VCaP (cell line): ENCODE measurements at regions not wholly inside any gene's neighbourhood (a gene's known extent, or its start where the extent isn't known, plus 50 kb on each side); places are given as distances from the start of the nearest gene placed in this dataset.
"Not testable (repeated sequence)": the region's sequence is repeated elsewhere in the genome, so short reads cannot be mapped to it uniquely, and the experiment has no call there.

ENCODE experiments used
- H3K27ac ChIP-seq: fragments of 450-650 bp; 2 replicates; pipeline ENCODE4 v1.5.1; 2017
- TF ChIP-seq, protein P1 (sequence below): fragments of 450-650 bp; conservative IDR thresholded peaks from 2 replicates; pipeline ENCODE4 v1.5.1; 2017; ENCODE audit warnings: mild to moderate bottlenecking, moderate library complexity

DNA sequence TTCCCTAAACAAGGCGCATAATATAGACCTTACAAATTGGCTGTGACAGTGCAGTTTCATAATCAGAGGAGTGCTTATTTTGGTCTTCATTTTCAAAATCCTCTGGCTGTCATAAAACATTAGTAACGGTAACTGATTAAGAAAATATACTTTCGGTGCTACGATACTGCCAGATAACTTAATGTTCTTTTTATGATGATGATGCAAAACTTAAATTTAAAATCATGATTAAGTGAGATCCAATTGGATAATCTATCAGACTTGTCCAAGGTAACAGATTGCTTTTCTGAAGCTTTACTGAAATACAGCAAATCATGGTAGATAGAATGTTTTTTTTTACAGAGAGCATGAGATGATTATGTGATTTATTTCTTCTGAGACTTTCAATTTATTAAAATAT lies 364.2 kb upstream of the CNTN3 start:
- TF ChIP-seq, protein P1, sequence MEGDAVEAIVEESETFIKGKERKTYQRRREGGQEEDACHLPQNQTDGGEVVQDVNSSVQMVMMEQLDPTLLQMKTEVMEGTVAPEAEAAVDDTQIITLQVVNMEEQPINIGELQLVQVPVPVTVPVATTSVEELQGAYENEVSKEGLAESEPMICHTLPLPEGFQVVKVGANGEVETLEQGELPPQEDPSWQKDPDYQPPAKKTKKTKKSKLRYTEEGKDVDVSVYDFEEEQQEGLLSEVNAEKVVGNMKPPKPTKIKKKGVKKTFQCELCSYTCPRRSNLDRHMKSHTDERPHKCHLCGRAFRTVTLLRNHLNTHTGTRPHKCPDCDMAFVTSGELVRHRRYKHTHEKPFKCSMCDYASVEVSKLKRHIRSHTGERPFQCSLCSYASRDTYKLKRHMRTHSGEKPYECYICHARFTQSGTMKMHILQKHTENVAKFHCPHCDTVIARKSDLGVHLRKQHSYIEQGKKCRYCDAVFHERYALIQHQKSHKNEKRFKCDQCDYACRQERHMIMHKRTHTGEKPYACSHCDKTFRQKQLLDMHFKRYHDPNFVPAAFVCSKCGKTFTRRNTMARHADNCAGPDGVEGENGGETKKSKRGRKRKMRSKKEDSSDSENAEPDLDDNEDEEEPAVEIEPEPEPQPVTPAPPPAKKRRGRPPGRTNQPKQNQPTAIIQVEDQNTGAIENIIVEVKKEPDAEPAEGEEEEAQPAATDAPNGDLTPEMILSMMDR = no peak

DNA sequence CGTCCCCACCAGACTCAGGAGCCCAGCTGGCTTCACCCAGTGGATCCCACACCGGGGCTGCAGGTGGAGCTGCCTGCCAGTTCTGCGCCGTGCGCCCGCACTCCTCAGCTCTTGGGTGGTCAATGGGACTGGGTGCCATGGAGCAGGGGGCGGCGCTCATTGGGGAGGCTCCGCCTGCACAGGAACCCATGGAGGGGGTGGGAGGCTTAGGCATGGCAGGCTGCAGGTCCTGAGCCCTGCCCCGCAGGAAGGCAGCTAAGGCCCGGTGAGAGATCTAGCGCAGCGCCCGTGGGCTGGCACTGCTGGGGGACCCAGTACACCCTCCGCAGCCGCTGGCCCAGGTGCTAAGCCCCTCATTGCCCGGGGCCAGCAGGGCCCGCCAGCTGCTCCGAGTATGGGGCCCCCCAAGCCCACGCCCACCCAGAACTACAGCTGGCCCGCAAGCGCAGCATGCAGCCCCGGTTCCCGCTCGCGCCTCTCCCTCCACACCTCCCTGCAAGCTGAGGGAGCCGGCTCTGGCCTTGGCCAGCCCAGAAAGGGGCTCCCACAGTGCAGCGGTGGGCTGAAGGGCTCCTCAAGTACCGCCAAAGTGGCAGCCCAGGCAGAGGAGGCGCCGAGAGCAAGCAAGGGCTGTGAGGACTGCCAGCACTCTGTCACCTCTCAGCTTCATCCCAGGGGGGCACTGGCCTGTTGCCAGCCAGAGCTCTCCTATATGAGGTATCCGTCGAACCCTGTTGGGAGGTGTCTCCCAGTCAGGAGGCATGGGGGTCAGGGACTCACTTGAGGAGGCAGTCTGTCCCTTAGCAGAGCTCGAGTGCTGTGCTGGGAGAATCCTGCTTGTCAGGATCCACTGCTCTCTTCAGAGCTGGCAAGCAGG lies 370.8 kb upstream of the CNTN3 start:
- H3K27ac ChIP-seq = not testable (repeated sequence)

More for the DNA sequence above, 364.2 kb upstream of the CNTN3 start:
- no peak overlapping the region for H3K27ac ChIP-seq

DNA sequence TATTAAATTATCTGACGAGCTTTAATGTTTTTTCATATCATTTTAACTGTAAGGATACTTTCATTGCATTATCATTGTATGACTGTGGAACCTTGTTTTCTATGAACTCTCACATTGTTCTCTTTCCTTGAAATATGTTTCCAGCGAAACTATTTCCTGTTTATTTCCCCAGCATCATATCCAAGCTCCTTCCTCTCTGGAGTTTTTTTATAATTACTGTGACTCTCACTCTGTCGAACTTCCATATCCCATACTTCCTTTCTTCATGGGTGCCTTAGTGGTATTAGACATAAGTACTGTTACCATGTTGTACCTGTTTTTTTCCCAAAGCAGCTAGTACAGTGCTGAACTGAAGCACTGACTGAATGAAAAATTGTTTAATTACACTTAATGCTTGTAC lies 373.6 kb upstream of the CNTN3 start:
- TF ChIP-seq, protein P1 = no peak

DNA sequence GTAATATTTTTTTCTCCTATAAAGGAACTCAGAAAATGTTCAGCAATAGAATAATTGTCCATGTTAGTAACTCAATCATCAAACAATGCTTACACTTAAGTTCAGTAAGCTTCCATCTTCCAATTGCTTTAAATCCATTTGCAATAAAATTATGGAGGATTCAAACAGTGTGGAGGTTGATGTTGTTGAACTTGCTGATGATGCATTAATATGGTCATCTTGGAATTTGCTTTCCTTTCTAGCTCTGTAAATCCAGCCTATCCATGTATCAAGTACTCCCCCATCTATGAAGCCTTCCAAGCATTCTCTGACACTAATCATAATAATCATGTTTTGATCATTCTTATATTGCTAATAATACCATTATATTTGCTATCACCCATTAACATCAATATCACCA lies 378.4 kb upstream of the CNTN3 start:
- no peak overlapping the region for H3K27ac ChIP-seq
- TF ChIP-seq, protein P1 = no peak

More for the DNA sequence above, 373.6 kb upstream of the CNTN3 start:
- no peak overlapping the region for H3K27ac ChIP-seq

DNA sequence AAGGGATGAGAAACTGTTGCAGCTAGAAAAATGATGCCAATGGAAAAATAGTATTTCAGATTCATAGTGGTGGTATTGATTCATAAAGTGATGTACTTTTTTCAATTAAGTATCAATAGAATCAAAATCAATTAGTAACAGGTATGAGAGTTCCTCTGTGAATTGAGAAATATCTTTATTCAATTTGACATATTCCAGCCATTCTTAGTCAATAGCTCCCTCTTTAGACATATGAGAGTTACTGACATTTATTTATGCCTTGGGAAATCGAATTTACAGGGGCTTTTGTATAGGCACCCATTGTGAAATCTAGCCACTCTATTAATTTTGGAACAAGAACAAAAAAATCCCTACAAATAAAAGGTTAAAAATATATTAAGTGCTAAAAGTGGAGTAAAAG lies 386.9 kb upstream of the CNTN3 start:
- no peak overlapping the region for H3K27ac ChIP-seq
- TF ChIP-seq, protein P1 = peak; percentile 88

DNA sequence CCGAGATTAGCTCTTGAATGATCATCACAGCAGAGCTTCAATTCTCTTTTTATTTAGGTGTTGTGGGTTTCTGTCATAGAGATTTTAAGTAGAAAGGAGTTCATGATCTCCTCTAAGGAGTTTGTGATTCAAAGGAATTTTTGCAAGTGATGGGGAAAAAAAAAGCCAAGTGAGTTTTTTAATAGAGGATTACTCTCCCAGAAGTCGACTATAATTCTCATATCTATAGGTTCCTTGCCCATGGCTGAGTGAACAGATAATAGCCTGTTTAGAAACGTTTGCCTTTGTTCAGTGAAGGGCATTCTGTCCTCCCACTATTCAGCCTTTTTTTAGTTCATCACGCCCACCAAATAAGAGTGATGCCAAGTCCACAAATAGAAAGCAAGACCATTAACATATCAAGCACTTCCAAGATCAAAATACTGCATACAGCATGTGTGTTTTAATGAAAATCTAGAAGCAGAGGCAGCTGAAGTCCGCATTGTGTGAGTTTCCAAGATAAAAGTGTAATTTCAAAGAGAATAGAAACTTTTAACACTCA lies 398.4 kb upstream of the CNTN3 start:
- TF ChIP-seq, protein P1 = no peak
- no peak overlapping the region for H3K27ac ChIP-seq

DNA sequence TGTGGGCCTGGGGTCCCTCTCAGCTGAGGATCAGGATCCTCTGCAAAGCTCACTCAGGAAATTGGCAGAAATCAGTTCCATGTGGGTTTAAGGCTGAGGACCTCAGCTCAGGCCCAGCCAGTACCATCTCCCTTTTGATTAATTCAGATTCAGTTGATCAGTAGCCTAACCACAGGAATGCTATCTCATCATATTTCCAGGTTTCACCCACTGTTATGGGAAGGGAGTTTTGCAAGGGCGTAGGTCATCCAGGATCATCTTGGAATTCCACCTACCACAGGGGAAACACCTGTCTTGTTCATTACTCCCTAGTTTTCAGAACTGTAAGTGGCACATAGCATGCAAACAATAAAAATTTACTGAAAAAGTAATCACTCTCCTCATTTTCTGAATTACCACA lies 399.5 kb upstream of the CNTN3 start:
- H3K27ac ChIP-seq = no peak overlapping the region
- TF ChIP-seq, protein P1 = no peak

DNA sequence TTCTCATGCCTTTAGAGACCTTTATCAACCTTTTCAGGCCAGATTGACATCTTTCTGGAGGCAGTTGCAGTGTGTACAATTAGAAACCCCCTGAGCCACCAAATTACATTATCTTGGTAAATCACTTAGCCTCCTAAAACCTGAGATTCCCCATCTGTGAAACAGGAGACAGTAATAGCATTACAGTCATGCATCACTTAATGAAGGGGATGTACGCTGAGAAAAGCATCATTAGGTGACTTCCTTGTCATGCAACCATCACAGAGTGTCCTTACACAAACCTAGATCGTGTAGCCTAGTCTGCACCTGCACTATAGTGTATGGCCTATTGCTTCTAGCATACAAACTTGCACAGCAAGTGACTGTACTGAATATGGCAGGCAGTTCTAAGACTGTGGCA lies 400.8 kb upstream of the CNTN3 start:
- H3K27ac ChIP-seq = no peak overlapping the region
- TF ChIP-seq, protein P1 = no peak
